ENCODE measurements at regions not wholly inside any gene's neighbourhood (a gene's known extent, or its start where the extent isn't known, plus 50 kb on each side); places are given as distances from the start of the nearest gene placed in this dataset.

DNA sequence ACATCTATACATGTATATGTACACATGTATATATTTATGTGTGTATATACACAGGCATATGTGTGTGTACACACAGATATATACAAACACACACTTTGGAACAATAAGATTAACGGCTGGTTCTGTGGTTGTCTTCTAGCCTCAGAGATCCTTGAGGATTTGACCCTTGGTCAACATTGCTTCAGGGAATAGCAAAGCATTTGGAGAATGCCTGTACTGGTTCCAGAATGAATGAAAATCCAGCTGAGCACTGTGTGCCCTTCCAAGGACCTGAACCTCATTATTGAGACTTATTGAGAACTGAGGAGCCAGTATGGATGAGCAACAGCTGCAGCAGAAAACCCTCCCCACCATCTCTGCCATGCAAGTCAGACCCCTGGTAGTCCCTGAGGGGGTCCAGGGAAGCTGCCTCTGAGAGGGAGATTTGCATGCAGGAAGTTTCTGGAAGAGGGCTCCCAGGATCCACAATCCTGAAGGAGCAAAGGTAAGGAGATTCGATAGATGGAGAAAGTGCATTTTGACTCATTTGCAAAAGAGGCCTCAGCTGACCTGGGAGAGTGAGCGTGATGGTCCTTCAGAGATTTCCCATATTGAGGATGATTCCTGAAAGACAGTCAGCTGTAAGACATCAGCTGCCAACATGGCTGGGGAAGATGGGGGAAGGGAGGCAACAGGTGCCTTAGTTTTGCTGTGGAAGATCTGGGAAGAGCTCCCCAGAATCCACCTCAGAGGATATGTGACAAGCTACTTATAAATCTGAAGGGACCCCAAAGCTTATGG, 166.6 kb upstream of the NCKAP5 start:
- TF ChIP-seq ELF4 (IDR thresholded peaks at IDR 0.05) (no peak), ARNT (IDR thresholded peaks at IDR 0.05) (no peak)
